ENCODE measurements at regions not wholly inside any gene's neighbourhood (a gene's known extent, or its start where the extent isn't known, plus 50 kb on each side); places are given as distances from the start of the nearest gene placed in this dataset.
A peak's percentile ranks its signal among the peaks of the same experiment; 100 is the strongest.

DNA sequence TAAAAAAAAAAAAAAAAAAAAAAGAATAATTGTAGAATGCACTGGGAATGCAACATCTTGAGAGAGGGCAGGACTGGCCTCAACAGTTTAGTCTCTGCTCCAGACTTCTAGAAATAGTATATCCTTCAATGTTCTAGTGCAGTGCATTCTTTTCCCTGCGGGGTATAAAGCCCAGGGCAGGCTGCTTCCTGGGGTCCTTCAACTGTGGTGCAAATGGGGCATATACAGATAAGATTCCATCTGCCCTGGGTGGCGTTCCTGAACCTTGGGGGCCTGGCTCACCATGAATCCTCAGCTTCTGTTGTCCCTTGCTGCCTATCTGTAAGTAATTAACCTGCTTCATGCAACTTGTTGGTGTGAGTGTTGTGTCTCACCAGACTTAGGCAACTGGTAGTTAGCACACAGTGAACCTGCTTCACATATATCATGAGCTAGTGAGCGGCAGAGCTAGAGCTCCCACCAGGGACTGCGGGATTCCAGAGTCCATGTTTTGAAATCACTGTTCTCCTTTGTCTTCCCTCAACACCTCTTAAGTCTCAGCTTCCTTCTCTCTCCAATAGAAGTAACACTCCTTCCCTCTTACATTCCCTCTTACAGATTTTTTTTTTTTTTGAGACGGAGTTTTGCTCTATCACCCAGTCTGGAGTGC is 177.6 kb downstream of the SUDS3 start:
- peaks cover 11% of the 10 kb centered on the region for H3K4me1 Mint-ChIP-seq
- no peaks in the 10 kb centered on the region for H3K27me3 Mint-ChIP-seq (ENCODE audit: insufficient read depth)
- Histone ChIP-seq H3K9ac (ENCODE audit: extremely low read depth, low read length, poor library complexity, severe bottlenecking) (no peak overlapping the region), H3K27me3 (ENCODE audit: control insufficient read depth, insufficient read depth, low read length, poor library complexity, severe bottlenecking) (no peaks in the 10 kb centered on the region), H3K27ac (ENCODE audit: low read depth, low read length) (no peak overlapping the region), H3K4me1 (ENCODE audit: control insufficient read depth, insufficient read depth, low read length) (no peaks in the 10 kb centered on the region), H3K36me3 (ENCODE audit: control insufficient read depth, insufficient read depth, low read length) (no peaks in the 10 kb centered on the region), H3K9me3 (ENCODE audit: control insufficient read depth, low read length) (no peaks in the 10 kb centered on the region), H3K4me3 (ENCODE audit: low read length) (no peak overlapping the region)
- H3K27ac Mint-ChIP-seq, result peak overlapping the region; percentile 81
- TF ChIP-seq, protein P1, sequence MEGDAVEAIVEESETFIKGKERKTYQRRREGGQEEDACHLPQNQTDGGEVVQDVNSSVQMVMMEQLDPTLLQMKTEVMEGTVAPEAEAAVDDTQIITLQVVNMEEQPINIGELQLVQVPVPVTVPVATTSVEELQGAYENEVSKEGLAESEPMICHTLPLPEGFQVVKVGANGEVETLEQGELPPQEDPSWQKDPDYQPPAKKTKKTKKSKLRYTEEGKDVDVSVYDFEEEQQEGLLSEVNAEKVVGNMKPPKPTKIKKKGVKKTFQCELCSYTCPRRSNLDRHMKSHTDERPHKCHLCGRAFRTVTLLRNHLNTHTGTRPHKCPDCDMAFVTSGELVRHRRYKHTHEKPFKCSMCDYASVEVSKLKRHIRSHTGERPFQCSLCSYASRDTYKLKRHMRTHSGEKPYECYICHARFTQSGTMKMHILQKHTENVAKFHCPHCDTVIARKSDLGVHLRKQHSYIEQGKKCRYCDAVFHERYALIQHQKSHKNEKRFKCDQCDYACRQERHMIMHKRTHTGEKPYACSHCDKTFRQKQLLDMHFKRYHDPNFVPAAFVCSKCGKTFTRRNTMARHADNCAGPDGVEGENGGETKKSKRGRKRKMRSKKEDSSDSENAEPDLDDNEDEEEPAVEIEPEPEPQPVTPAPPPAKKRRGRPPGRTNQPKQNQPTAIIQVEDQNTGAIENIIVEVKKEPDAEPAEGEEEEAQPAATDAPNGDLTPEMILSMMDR (conservative IDR thresholded peaks at IDR 0.05), result no peak
- no peaks in the 10 kb centered on the region for H3K36me3 Mint-ChIP-seq (ENCODE audit: low read depth)
- H3K9me3 Mint-ChIP-seq, result peaks cover 4% of the 10 kb centered on the region
- no peak overlapping the region for H3K4me3 Mint-ChIP-seq
- WGBS, 2 experiments (ENCODE audit: insufficient coverage in 1 of 2, insufficient read length in 1 of 2), result 72 to 77% methylated on average over 4 to 5 of the region's 5 CpGs
- DNase-seq, result peak; percentile 85

DNA sequence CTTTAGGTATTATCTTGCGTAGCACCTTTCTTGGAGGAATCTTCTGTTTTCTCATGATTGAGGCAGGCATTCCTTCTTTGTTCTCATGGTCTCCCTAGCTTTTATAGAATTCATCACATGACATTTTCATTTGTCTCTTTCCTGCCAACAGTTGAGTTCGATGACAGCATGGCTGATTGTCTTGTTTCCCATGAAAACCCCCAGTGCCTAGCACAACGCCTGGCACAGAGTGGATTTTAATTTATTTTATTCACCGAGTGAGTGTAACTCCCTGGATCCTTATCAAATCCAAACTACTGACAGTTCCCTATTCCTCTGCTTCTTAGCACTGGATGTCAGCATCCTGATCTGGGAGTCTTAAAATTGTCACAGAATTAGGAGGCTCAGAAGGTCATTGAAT is 182.6 kb downstream of the SUDS3 start:
- Mint-ChIP-seq H3K9me3 (no peaks in the 10 kb centered on the region), H3K27ac (no peak overlapping the region), H3K4me1 (peaks cover 6% of the 10 kb centered on the region), H3K27me3 (ENCODE audit: insufficient read depth) (no peaks in the 10 kb centered on the region), H3K36me3 (ENCODE audit: low read depth) (no peaks in the 10 kb centered on the region), H3K4me3 (no peak overlapping the region)
- 94 to 100% methylated on average over 1 to 4 of the region's 4 CpGs for WGBS, 2 experiments (ENCODE audit: insufficient coverage in 1 of 2, insufficient read length in 1 of 2)
- H3K4me1 ChIP-seq (ENCODE audit: control insufficient read depth, insufficient read depth, low read length), result no peaks in the 10 kb centered on the region
- no peak overlapping the region for H3K9ac ChIP-seq (ENCODE audit: extremely low read depth, low read length, poor library complexity, severe bottlenecking)
- no peaks in the 10 kb centered on the region for H3K9me3 ChIP-seq (ENCODE audit: control insufficient read depth, low read length)
- H3K4me3 ChIP-seq (ENCODE audit: low read length), result no peak overlapping the region
- TF ChIP-seq, protein P1 (conservative IDR thresholded peaks at IDR 0.05), result no peak
- no peaks in the 10 kb centered on the region for H3K27me3 ChIP-seq (ENCODE audit: control insufficient read depth, insufficient read depth, low read length, poor library complexity, severe bottlenecking)
- H3K36me3 ChIP-seq (ENCODE audit: control insufficient read depth, insufficient read depth, low read length), result no peaks in the 10 kb centered on the region
- DNase-seq, result no peak
- no peak overlapping the region for H3K27ac ChIP-seq (ENCODE audit: low read depth, low read length)

DNA sequence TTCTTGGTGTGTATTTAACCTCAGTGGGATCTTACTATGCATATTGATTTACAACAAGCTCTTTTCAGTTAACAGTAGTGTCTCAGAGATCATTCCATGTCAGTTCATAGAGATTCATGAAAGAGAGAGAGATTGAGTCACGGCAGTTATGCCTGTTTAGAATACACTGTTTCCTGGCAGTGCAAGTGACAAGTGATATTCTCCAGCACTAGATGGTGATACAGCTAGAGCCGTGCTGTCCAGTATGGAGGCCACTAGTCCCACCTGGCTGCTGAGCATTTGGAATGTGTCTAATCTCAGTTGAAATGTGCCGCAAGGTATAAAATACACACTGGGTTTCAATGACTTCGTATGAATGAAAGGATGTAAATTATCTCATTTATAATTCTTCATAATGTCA is 184.4 kb downstream of the SUDS3 start:
- no peaks in the 10 kb centered on the region for H3K4me1 ChIP-seq (ENCODE audit: control insufficient read depth, insufficient read depth, low read length)
- Mint-ChIP-seq H3K27me3 (ENCODE audit: insufficient read depth) (no peaks in the 10 kb centered on the region), H3K4me3 (no peak overlapping the region), H3K9me3 (no peaks in the 10 kb centered on the region), H3K36me3 (ENCODE audit: low read depth) (no peaks in the 10 kb centered on the region), H3K27ac (no peak overlapping the region), H3K4me1 (no peaks in the 10 kb centered on the region)
- TF ChIP-seq, protein P1 (conservative IDR thresholded peaks at IDR 0.05), result no peak
- 93 to 94% methylated on average over 2 to 3 of the region's 4 CpGs for WGBS, 2 experiments (ENCODE audit: insufficient coverage in 1 of 2, insufficient read length in 1 of 2)
- no peak overlapping the region for H3K4me3 ChIP-seq (ENCODE audit: low read length)
- no peak overlapping the region for H3K27ac ChIP-seq (ENCODE audit: low read depth, low read length)
- H3K9me3 ChIP-seq (ENCODE audit: control insufficient read depth, low read length), result no peaks in the 10 kb centered on the region
- H3K27me3 ChIP-seq (ENCODE audit: control insufficient read depth, insufficient read depth, low read length, poor library complexity, severe bottlenecking), result no peaks in the 10 kb centered on the region
- no peak overlapping the region for H3K9ac ChIP-seq (ENCODE audit: extremely low read depth, low read length, poor library complexity, severe bottlenecking)
- no peaks in the 10 kb centered on the region for H3K36me3 ChIP-seq (ENCODE audit: control insufficient read depth, insufficient read depth, low read length)
- no peak for DNase-seq
